ENCODE measurements at regions not wholly inside any gene's neighbourhood (a gene's known extent, or its start where the extent isn't known, plus 50 kb on each side); places are given as distances from the start of the nearest gene placed in this dataset.

DNA sequence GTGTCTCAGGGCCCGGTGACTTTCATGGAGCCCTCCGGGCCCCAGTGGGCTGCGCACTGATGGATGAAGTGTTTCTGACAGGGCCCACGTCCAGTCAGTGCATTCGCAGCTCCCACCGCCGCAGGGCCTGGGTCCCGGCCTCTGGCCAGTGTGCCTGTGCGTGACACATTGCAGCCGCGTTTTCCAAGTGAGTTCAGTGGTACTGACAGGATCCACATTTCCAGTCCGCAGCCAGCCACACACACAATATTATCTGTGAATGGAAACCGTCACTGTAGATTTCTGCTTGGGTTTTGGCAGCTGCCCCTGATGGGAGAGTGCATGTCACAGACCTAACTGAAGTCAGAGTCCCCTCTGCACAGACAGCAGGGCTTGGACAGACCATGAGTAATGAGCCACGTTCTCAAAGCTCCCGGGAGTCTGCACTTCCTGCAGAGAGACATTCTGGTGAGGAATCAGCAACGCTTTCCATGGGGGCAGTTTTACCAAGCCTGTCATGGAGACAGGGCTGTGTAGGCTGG is 171.4 kb downstream of the MYLK4 start:
- BruUV-seq (replicated peaks), result no TSS peak
- Histone ChIP-seq H3K79me2 (ENCODE audit: low read length) (no peaks in the 10 kb centered on the region), H3K9ac (ENCODE audit: low read length) (no peak overlapping the region; the same call in 1 of the 2 replicates), H3K4me1 (ENCODE audit: insufficient read depth, low read length) (peaks cover 14% of the 10 kb centered on the region), H3K27me3 (ENCODE audit: low read length) (no peaks in the 10 kb centered on the region), H3K27ac (ENCODE audit: low read length) (peak overlapping the region; percentile 52), H3K36me3 (ENCODE audit: low read depth, low read length) (no peaks in the 10 kb centered on the region), H2AFZ (ENCODE audit: low read length) (peak overlapping the region; percentile 31), H3F3A (ENCODE audit: low read length, unreplicated experiment) (no peaks in the 10 kb centered on the region), H3K4me2 (ENCODE audit: low read length) (0 out of 2 replicates have a peak overlapping the region, but pooled peaks have one; percentile 32), H3K4me3 (ENCODE audit: low read length) (no peak overlapping the region), H4K20me1 (ENCODE audit: low read length) (no peaks in the 10 kb centered on the region), H3K9me2 (replicated peaks; ENCODE audit: low read length) (no peaks in the 10 kb centered on the region), H3K9me3 (ENCODE audit: low read length) (no peaks in the 10 kb centered on the region)
- no peak for ATAC-seq
- CTCF ChIA-PET, result no interaction called here
- DNase-seq, result no peak
- POLR2A ChIA-PET (ENCODE audit: unreplicated experiment), result no interaction called here
- intact Hi-C loops (cut with micrococcal nuclease), result no loop called here
- TF ChIP-seq, protein P1, sequence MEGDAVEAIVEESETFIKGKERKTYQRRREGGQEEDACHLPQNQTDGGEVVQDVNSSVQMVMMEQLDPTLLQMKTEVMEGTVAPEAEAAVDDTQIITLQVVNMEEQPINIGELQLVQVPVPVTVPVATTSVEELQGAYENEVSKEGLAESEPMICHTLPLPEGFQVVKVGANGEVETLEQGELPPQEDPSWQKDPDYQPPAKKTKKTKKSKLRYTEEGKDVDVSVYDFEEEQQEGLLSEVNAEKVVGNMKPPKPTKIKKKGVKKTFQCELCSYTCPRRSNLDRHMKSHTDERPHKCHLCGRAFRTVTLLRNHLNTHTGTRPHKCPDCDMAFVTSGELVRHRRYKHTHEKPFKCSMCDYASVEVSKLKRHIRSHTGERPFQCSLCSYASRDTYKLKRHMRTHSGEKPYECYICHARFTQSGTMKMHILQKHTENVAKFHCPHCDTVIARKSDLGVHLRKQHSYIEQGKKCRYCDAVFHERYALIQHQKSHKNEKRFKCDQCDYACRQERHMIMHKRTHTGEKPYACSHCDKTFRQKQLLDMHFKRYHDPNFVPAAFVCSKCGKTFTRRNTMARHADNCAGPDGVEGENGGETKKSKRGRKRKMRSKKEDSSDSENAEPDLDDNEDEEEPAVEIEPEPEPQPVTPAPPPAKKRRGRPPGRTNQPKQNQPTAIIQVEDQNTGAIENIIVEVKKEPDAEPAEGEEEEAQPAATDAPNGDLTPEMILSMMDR (conservative IDR thresholded peaks at IDR 0.05; ENCODE audit: low read depth, low read length), result no peak
- TF ChIP-seq EZH2phosphoT487 (IDR thresholded peaks at IDR 0.05; ENCODE audit: borderline replicate concordance, low read length) (no peak), EZH2 (IDR thresholded peaks at IDR 0.05; ENCODE audit: low read length, unreplicated experiment) (no peak)

DNA sequence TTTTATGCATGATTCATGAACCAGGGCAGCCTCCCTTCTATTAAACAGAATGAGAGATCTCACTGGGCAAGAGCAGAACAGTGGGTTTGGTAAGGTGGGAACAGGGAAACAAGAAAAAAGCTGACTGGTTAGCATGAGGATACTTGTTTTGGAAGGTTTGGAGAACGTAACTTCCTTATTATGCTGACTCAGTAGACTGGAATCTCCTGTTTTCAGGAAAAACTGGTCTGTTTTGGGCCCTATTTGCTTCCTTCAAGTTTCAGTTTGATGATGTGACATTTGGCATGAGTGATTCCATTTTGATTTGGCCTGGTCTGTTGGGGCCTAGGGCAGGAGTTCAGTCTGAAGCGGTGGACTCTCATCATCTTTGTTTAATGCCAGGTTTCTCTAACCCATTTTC is 172.0 kb downstream of the MYLK4 start:
- Histone ChIP-seq H4K20me1 (ENCODE audit: low read length) (no peaks in the 10 kb centered on the region), H3F3A (ENCODE audit: low read length, unreplicated experiment) (no peaks in the 10 kb centered on the region), H3K4me3 (ENCODE audit: low read length) (no peak overlapping the region), H3K79me2 (ENCODE audit: low read length) (no peaks in the 10 kb centered on the region), H3K4me2 (ENCODE audit: low read length) (0 out of 2 replicates have a peak overlapping the region, but pooled peaks have one; percentile 32), H3K4me1 (ENCODE audit: insufficient read depth, low read length) (peaks cover 14% of the 10 kb centered on the region), H3K36me3 (ENCODE audit: low read depth, low read length) (no peaks in the 10 kb centered on the region), H3K9me3 (ENCODE audit: low read length) (no peaks in the 10 kb centered on the region), H3K27me3 (ENCODE audit: low read length) (no peaks in the 10 kb centered on the region), H2AFZ (ENCODE audit: low read length) (peak overlapping the region; percentile 31), H3K9me2 (replicated peaks; ENCODE audit: low read length) (no peaks in the 10 kb centered on the region), H3K9ac (ENCODE audit: low read length) (no peak overlapping the region; the same call in 1 of the 2 replicates), H3K27ac (ENCODE audit: low read length) (peak overlapping the region; percentile 52)
- CTCF ChIA-PET, result no interaction called here
- intact Hi-C loops (cut with micrococcal nuclease), result no loop called here
- TF ChIP-seq, protein P1 (conservative IDR thresholded peaks at IDR 0.05; ENCODE audit: low read depth, low read length), result no peak
- TF ChIP-seq EZH2 (IDR thresholded peaks at IDR 0.05; ENCODE audit: low read length, unreplicated experiment) (no peak), EZH2phosphoT487 (IDR thresholded peaks at IDR 0.05; ENCODE audit: borderline replicate concordance, low read length) (no peak)
- POLR2A ChIA-PET (ENCODE audit: unreplicated experiment), result no interaction called here
- peak; percentile 55 for ATAC-seq
- peak; percentile 74 for DNase-seq
- no TSS peak for BruUV-seq (replicated peaks)

DNA sequence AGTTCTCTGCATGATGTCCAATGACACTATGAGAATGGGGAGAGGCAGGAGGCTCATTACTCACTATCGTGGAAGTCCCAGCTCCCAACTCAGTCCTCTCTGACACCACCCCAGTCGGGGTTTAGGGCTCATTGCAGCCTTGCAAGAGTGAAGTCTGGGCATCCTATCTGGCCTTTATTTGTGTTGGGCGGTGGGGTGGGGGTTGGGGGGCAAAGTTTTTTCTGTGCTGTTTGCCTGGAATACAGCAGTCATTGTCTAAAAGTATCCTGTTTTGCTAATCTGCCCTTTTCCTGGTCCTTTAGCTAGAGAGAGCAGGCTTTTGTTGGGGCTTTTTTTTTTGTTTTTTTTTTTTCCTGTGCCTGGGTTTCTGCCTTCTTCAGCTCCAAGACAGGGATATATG is 174.2 kb downstream of the MYLK4 start:
- Histone ChIP-seq H3K27ac (ENCODE audit: low read length) (no peak overlapping the region), H4K20me1 (ENCODE audit: low read length) (no peaks in the 10 kb centered on the region), H3K9ac (ENCODE audit: low read length) (no peak overlapping the region), H2AFZ (ENCODE audit: low read length) (no peak overlapping the region), H3K4me3 (ENCODE audit: low read length) (no peak overlapping the region), H3K9me2 (replicated peaks; ENCODE audit: low read length) (no peaks in the 10 kb centered on the region), H3K27me3 (ENCODE audit: low read length) (no peaks in the 10 kb centered on the region), H3K79me2 (ENCODE audit: low read length) (no peaks in the 10 kb centered on the region), H3K4me2 (ENCODE audit: low read length) (no peak overlapping the region), H3K4me1 (ENCODE audit: insufficient read depth, low read length) (peaks cover 14% of the 10 kb centered on the region), H3F3A (ENCODE audit: low read length, unreplicated experiment) (no peaks in the 10 kb centered on the region), H3K36me3 (ENCODE audit: low read depth, low read length) (no peaks in the 10 kb centered on the region), H3K9me3 (ENCODE audit: low read length) (no peaks in the 10 kb centered on the region)
- intact Hi-C loops (cut with micrococcal nuclease), result no loop called here
- DNase-seq (no peak), ATAC-seq (no peak)
- TF ChIP-seq EZH2 (IDR thresholded peaks at IDR 0.05; ENCODE audit: low read length, unreplicated experiment) (no peak), EZH2phosphoT487 (IDR thresholded peaks at IDR 0.05; ENCODE audit: borderline replicate concordance, low read length) (no peak)
- ChIA-PET POLR2A (ENCODE audit: unreplicated experiment) (no interaction called here), CTCF (no interaction called here)
- no TSS peak for BruUV-seq (replicated peaks)

All from PC-3 (cell line).